ENCODE measurements at regions not wholly inside any gene's neighbourhood (a gene's known extent, or its start where the extent isn't known, plus 50 kb on each side); places are given as distances from the start of the nearest gene placed in this dataset.

DNA sequence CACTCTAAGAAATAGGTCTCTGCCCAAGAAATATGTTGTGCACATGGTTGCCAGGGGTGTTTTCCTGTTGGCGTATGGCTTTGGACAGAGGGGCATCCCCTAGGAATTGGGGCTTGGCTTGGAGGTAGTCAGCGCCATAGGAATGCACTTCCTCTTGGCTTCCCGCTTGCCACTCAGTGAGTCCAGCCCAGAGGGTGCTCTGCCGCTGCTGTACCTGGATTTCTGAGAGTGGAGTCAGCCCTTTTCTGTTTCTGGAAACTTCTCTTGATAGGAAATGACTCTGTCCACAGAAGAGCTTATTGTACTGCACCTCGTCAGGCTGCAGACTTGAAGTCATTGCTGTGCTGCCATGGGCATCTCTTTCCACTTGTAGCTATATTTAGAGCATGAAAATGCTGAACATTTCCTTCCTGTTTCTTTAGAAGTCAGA is 116.7 kb upstream of the MGAT5 start:
- TF ChIP-seq MYC (IDR thresholded peaks at IDR 0.05; ENCODE audit: low read depth, low read length) (no peak), POLR2A (IDR thresholded peaks at IDR 0.05; ENCODE audit: extremely low read depth, insufficient read length) (no peak)
- TF ChIP-seq, protein P1, sequence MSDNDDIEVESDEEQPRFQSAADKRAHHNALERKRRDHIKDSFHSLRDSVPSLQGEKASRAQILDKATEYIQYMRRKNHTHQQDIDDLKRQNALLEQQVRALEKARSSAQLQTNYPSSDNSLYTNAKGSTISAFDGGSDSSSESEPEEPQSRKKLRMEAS (IDR thresholded peaks at IDR 0.05; ENCODE audit: low read depth, low read length), result no peak
- TF ChIP-seq, protein P2, sequence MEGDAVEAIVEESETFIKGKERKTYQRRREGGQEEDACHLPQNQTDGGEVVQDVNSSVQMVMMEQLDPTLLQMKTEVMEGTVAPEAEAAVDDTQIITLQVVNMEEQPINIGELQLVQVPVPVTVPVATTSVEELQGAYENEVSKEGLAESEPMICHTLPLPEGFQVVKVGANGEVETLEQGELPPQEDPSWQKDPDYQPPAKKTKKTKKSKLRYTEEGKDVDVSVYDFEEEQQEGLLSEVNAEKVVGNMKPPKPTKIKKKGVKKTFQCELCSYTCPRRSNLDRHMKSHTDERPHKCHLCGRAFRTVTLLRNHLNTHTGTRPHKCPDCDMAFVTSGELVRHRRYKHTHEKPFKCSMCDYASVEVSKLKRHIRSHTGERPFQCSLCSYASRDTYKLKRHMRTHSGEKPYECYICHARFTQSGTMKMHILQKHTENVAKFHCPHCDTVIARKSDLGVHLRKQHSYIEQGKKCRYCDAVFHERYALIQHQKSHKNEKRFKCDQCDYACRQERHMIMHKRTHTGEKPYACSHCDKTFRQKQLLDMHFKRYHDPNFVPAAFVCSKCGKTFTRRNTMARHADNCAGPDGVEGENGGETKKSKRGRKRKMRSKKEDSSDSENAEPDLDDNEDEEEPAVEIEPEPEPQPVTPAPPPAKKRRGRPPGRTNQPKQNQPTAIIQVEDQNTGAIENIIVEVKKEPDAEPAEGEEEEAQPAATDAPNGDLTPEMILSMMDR (IDR thresholded peaks at IDR 0.05; ENCODE audit: low read depth, low read length), result no peak

DNA sequence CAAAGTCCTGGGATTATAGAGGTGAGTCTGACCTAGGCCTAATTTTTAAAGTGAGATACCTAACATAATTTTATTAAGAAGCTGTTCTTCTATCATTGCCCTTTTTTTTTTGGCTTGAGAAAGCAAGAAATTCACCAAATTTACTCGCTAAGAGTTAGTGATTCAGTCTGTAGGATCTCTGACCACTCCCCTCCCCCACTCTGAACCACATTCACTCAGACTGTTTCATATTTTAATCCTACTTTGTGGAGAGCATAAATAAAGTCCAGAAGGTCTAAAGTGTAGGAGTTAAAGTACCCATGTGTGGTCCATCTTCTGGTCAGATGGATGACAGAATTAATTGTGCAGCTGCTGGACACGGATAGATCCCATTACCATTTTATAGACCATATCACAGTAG is 115.8 kb upstream of the MGAT5 start:
- no peak overlapping the region for H3K4me3 ChIP-seq (ENCODE audit: low read depth, low read length)
- DNase-seq (ENCODE audit: low read depth), result no peak
- TF ChIP-seq, protein P1 (IDR thresholded peaks at IDR 0.05; ENCODE audit: low read depth, low read length), result no peak
- TF ChIP-seq MYC (IDR thresholded peaks at IDR 0.05; ENCODE audit: low read depth, low read length), result no peak
- TF ChIP-seq POLR2A (IDR thresholded peaks at IDR 0.05; ENCODE audit: extremely low read depth, insufficient read length), result no peak
- TF ChIP-seq, protein P2 (IDR thresholded peaks at IDR 0.05; ENCODE audit: low read depth, low read length), result no peak

More for the DNA sequence above, 116.7 kb upstream of the MGAT5 start:
- peak; percentile 58 for DNase-seq (ENCODE audit: low read depth)
- H3K4me3 ChIP-seq (ENCODE audit: low read depth, low read length), result no peak overlapping the region

DNA sequence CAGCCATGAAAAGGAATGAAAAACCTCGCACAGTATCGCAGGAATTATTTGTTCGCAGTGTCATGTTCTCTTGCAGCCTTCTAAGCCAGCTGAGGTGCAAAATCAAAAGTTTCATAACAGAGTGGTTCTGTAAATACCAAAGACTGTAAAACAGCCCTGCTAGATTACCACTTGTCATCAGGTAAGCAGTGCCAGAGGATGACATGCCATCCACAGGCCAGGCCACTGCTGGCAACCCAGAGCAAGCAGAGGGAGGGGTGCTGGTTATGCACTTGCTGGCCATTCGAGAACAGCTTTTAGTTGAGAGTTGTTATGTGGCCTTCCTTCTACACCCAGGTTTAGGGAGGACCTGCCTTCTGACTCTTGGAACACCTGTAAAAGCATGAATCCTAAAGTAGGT is 114.3 kb upstream of the MGAT5 start:
- TF ChIP-seq, protein P1 (IDR thresholded peaks at IDR 0.05; ENCODE audit: low read depth, low read length), result no peak
- TF ChIP-seq MYC (IDR thresholded peaks at IDR 0.05; ENCODE audit: low read depth, low read length) (no peak), POLR2A (IDR thresholded peaks at IDR 0.05; ENCODE audit: extremely low read depth, insufficient read length) (no peak)
- TF ChIP-seq, protein P2 (IDR thresholded peaks at IDR 0.05; ENCODE audit: low read depth, low read length), result no peak
- no peak overlapping the region for H3K4me3 ChIP-seq (ENCODE audit: low read depth, low read length)
- no peak for DNase-seq (ENCODE audit: low read depth)

DNA sequence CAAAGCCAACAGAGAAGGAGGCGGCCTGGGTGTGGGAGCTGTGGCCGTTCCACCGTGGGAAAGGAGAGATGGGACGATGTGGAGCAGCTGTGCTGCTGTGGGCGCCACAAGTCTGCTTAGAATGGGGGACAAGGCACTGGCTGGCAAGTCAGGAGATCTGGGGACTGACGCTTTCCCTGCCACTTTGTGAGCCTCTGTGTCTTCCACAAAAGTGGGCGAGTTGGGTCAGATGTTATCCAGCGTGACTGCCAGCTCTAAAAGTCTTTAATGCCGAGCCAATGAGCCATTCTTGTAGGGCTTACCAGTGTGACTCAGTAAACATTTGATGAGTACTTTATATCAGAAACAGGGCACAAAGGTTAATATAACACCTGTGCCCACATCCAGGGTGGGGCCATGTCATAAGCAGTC is 113.6 kb upstream of the MGAT5 start:
- DNase-seq (ENCODE audit: low read depth), result no peak
- H3K4me3 ChIP-seq (ENCODE audit: low read depth, low read length), result no peak overlapping the region
- TF ChIP-seq, protein P2 (IDR thresholded peaks at IDR 0.05; ENCODE audit: low read depth, low read length), result no peak
- TF ChIP-seq, protein P1 (IDR thresholded peaks at IDR 0.05; ENCODE audit: low read depth, low read length), result no peak
- TF ChIP-seq POLR2A (IDR thresholded peaks at IDR 0.05; ENCODE audit: extremely low read depth, insufficient read length), result no peak

DNA sequence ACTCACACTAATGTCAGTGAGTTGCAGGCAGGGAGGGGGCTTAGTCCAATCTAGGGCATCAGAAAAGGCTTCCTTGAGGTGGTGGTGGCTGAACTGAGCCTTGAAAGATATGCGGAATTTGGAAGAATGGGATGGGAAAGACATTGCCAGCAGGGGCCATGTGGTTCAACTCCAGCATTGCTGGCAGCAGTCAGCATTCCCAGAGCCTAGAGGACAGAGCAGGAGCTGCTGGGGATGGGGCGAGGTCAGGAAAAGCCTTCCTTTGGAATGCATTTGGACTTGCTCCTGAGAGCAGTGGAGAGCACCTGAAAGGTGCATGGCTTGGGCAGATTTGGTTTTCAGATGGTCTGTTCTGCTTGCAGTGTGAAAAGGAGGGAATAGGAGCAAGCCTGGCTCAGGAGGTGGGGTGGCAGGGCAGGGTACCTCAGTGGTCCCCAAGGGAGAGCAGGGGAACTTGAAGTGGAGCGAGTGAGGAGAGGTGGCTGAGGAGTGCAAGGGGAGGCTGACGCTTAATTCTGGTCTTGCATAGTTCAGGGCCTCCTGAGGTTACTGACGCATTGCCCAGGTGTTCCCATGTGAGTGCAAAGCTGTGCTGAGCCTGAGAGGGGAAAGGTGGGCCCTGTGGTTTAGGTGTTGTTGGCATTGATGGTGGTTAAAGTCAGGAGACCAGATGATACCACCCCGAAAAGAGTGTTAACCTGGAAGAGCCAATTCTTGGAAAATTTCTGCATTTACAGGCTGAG is 112.1 kb upstream of the MGAT5 start:
- no peak for DNase-seq (ENCODE audit: low read depth)
- no peak overlapping the region for H3K4me3 ChIP-seq (ENCODE audit: low read depth, low read length)
- TF ChIP-seq, protein P2 (IDR thresholded peaks at IDR 0.05; ENCODE audit: low read depth, low read length), result no peak

DNA sequence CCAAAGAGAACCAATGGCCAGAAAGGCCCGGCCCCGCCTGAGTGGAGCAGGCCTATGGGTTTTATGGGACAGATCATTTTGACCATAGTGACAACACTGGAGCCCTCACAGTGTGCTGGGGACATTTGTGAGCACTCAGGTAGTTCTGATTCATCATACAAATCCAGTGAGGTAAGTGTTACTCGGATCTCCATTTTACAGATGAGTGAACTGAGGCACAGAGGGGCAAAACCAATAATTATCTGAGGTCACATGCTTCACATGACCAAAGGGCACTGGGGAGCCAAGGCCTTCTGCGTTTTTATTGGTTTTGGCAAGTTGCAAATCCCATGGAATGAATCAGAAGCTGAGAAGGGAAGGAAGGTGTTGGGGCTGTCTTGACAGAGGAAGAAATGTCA is 111.5 kb upstream of the MGAT5 start:
- no peak for DNase-seq (ENCODE audit: low read depth)
- TF ChIP-seq, protein P1 (IDR thresholded peaks at IDR 0.05; ENCODE audit: low read depth, low read length), result no peak
- TF ChIP-seq, protein P2 (IDR thresholded peaks at IDR 0.05; ENCODE audit: low read depth, low read length), result no peak
- TF ChIP-seq MYC (IDR thresholded peaks at IDR 0.05; ENCODE audit: low read depth, low read length), result no peak
- TF ChIP-seq POLR2A (IDR thresholded peaks at IDR 0.05; ENCODE audit: extremely low read depth, insufficient read length), result no peak
- H3K4me3 ChIP-seq (ENCODE audit: low read depth, low read length), result no peak overlapping the region

Measured in NB4 (cell line).